ENCODE measurements at regions not wholly inside any gene's neighbourhood (a gene's known extent, or its start where the extent isn't known, plus 50 kb on each side); places are given as distances from the start of the nearest gene placed in this dataset.

- no peak for DNase-seq
Measured at GRCh38 chr21:28827422-28827821, 165.3 kb downstream of the LTN1 start.

GRCh38 chr21:28826569-28826968, 166.1 kb downstream of the LTN1 start:
- no peak for DNase-seq

DNA sequence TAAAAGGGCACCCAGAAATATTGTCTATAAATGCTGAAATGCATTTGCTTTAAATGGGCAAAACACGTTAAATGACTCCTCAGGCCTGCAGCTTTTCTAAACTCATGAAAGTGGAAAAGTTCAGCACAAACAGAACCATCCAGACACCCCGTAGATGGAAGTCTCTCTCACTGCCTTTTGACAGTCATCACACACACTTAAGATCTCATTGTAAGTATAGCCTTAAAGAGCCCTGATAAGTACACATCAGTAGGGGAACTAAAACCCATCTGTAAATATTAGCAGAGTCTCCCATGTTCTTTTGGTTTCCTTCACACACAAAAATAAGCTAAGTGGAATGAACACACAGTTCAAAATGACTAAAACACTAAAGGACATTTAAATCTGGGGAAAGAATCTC, 166.7 kb downstream of the LTN1 start:
- DNase-seq: no peak

DNA sequence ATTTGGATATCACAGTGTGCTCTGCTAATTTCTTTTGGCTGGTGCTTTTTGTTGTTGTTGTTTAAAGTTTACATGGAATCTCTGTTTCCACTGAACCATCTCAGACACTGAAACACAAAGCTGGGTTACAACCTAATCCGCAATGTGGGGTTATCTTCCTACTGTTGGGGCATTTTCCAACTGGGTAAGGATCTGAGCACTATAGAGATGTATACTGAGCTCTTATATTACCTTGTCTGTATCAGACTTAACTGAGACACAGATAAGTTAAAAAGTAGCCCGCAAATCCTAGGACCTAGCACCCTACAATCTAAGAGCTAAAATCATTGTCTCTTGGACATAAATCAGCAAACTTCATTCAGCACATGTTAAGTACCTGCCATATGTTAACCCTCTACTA, 169.2 kb downstream of the LTN1 start:
- no peak for DNase-seq

GRCh38 chr21:28822486-28823335, 170.0 kb downstream of the LTN1 start:
- no peak for DNase-seq

GRCh38 chr21:28822123-28822399, 170.6 kb downstream of the LTN1 start:
- no peak for DNase-seq

- no peak for DNase-seq
Measured at GRCh38 chr21:28821276-28822122, 171.2 kb downstream of the LTN1 start.

DNA sequence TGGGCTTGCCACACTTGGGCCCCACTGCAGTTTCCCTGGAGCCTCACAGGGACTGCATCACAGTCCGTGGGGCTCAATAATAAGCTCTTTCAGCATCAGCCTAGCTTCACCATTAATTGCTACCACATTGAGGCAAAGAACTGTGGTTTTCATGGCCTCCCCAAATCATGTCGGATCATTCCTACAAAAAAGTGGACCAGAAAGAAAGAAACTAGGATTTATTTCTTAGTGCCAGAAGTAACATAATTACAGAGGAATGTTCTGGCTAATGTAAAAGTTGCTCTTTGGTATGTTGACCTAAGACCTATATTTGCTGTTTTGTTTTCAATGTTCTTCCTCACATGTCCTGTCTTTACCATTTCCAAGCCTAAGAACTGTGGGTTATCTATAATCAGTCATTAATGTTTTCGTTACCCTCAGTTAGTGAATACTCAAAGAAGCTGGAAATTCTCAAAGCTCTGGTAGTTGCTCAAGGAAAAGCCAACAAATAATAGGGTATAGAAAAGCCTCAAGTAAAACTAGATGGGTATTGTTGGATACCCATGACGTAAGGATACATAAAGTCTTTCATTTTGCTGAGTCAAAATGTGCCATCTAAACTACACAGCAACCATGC, 173.9 kb downstream of the LTN1 start:
- DNase-seq: no peak

GRCh38 chr21:28817871-28818270, 174.8 kb downstream of the LTN1 start:
- DNase-seq: no peak

GRCh38 chr21:28811860-28812259, 180.8 kb downstream of the LTN1 start:
- no peak for DNase-seq

- no peak for DNase-seq
Measured at GRCh38 chr21:28810826-28811524, 181.7 kb downstream of the LTN1 start.

DNA sequence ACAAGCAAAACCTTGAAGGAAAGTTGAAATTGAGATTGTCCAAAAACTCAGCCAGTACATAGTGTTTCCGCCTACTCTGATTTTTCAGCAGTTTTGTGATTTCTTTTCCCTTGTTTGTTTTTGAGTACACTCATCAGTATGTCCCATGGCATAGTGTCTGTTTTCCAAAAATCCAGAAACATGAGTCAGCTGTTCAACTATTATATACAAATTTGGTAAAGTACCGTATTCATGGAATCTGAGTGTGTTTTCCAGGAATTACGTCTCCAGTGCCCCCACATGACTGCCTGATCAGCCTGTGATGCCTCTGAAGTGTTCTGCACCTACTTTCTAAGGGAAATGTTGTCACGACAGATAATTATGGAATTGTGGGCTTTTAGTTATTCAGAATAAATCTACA, 186.8 kb downstream of the LTN1 start:
- DNase-seq: no peak

GRCh38 chr21:28804089-28804670, 188.5 kb downstream of the LTN1 start:
- DNase-seq: no peak

- no peak for DNase-seq
Measured at GRCh38 chr21:28801906-28802305, 190.8 kb downstream of the LTN1 start.

- DNase-seq: no peak
Measured at GRCh38 chr21:28799926-28800325, 192.8 kb downstream of the LTN1 start.

DNA sequence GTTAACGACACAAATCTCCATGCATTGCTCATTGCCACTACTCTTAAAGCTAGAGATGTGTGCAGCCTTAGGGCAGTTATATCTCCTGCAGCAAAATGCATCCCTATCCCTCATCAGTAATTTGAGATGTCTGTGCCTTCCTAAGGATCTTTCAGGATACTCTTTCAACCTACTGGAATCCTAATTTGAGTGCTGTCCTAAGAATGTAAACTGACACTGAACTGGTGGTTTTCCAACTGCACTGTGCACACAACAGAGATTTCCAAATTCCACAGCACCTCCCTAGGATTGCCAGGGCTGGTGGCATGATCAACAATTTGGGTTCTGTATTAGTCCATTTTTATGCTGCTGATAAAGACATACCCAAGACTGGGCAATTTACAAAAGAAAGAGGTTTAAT, 193.9 kb downstream of the LTN1 start:
- no peak for DNase-seq

DNA sequence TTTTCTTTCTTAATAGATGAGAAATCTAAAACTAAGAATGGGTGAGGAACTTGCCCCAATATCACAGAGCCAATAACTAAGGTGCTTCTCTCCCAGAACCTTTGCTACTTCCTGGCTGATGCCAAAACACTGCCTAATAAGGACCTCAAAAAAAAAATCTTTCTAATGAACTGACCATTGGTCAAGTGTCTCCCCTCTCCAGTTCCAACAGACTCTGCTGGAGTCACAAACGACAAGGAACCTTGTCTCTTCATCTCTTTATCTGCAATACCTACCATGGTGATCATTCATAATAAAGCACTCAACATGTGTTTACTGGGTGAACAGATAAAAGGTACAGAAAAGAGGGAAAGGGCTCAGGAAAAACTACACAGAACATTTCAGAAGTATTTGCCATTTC, 197.4 kb downstream of the LTN1 start:
- no peak for DNase-seq

DNA sequence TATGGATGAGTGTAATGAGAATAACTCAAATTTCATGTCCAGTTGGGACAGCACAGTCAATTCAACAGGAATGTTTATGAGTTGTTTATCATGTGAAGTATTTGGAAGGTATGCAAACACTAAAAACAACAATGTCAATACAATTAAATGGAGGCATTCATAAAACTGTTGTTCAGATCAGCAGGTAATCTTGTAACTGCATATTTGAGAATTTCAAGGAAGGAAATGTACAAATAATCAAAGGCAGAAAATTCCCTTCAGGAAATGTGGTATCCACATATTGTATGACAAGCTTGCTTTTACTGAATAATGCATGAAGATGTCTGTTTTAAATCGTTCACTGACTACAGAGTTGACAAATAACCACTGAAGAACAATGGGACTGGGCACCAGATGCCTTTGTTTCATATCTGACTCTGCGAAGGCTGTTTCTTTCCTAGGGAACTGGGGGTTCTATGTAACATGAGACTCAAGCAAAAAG, 198.3 kb downstream of the LTN1 start:
- DNase-seq: no peak

DNA sequence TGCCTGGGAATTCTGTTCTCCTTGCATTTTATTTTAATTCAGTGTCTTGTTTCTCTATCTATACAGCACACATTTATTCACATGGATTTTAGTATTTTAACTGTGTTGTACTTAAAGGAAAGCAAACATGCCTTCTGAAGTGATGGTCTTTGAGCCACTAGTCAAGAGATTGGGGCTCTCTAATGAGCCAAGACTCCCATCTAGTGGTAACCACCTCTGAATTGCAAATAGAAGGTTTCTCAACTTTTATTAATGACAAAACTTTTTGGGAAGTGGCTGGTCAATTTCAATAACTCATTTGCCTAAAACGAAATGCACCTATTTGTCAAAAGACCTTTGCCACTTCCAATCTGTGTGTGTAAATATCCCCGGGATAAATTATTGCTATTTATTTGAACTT, 199.6 kb downstream of the LTN1 start:
- no peak for DNase-seq

- DNase-seq: peak in 1 of 58 donors; percentile 19
Measured at GRCh38 chr21:28791595-28792282, 200.9 kb downstream of the LTN1 start.

GRCh38 chr21:28790335-28790734, 202.3 kb downstream of the LTN1 start:
- DNase-seq: no peak
